ENCODE measurements at regions not wholly inside any gene's neighbourhood (a gene's known extent, or its start where the extent isn't known, plus 50 kb on each side); places are given as distances from the start of the nearest gene placed in this dataset.
"Not testable (repeated sequence)": the region's sequence is repeated elsewhere in the genome, so short reads cannot be mapped to it uniquely, and the experiment has no call there.

GRCh38 chr9:2270565-2270964 is 255.4 kb downstream of the SMARCA2 start:
- Histone ChIP-seq H3K79me2 (ENCODE audit: low read length) (no peaks in the 10 kb centered on the region), H2AFZ (ENCODE audit: low read depth, low read length) (peak overlapping the region; percentile 81), H3K4me3 (ENCODE audit: low read length) (peak overlapping the region; percentile 25; the same call in 1 of the 2 replicates), H3K9ac (ENCODE audit: low read length) (peak overlapping the region; percentile 10; the same call in 1 of the 2 replicates), H3K4me1 (ENCODE audit: low read length) (peaks cover 28% of the 10 kb centered on the region), H4K20me1 (ENCODE audit: insufficient read depth, low read length) (no peaks in the 10 kb centered on the region), H3K9me3 (ENCODE audit: insufficient read depth, low read length) (no peaks in the 10 kb centered on the region), H3K36me3 (replicated peaks; ENCODE audit: low read depth, low read length) (no peaks in the 10 kb centered on the region), H3K27ac (ENCODE audit: low read length) (peak overlapping the region; percentile 75), H3K27me3 (ENCODE audit: low read depth, low read length) (no peaks in the 10 kb centered on the region), H3K4me2 (ENCODE audit: low read length) (peak overlapping the region; percentile 55)
- no peak for TF ChIP-seq EZH2phosphoT487 (IDR thresholded peaks at IDR 0.05; ENCODE audit: low read depth)

- Histone ChIP-seq H3K9ac (ENCODE audit: low read length) (no peak overlapping the region), H3K4me3 (ENCODE audit: low read length) (peak overlapping the region; percentile 25), H3K4me2 (ENCODE audit: low read length) (peak overlapping the region; percentile 55)
Measured at GRCh38 chr9:2271426-2271825, 256.3 kb downstream of the SMARCA2 start.

GRCh38 chr9:2274762-2275161 is 259.6 kb downstream of the SMARCA2 start:
- no peaks in the 10 kb centered on the region for H3K79me2 ChIP-seq (ENCODE audit: low read length)
- no peaks in the 10 kb centered on the region for H4K20me1 ChIP-seq (ENCODE audit: insufficient read depth, low read length)
- H3K9ac ChIP-seq (ENCODE audit: low read length), result no peak overlapping the region
- peaks cover 23% of the 10 kb centered on the region for H3K4me1 ChIP-seq (ENCODE audit: low read length)
- no peak overlapping the region for H3K4me3 ChIP-seq (ENCODE audit: low read length)
- no peak overlapping the region for H3K27ac ChIP-seq (ENCODE audit: low read length)
- no peaks in the 10 kb centered on the region for H3K36me3 ChIP-seq (replicated peaks; ENCODE audit: low read depth, low read length)
- TF ChIP-seq, protein P1, sequence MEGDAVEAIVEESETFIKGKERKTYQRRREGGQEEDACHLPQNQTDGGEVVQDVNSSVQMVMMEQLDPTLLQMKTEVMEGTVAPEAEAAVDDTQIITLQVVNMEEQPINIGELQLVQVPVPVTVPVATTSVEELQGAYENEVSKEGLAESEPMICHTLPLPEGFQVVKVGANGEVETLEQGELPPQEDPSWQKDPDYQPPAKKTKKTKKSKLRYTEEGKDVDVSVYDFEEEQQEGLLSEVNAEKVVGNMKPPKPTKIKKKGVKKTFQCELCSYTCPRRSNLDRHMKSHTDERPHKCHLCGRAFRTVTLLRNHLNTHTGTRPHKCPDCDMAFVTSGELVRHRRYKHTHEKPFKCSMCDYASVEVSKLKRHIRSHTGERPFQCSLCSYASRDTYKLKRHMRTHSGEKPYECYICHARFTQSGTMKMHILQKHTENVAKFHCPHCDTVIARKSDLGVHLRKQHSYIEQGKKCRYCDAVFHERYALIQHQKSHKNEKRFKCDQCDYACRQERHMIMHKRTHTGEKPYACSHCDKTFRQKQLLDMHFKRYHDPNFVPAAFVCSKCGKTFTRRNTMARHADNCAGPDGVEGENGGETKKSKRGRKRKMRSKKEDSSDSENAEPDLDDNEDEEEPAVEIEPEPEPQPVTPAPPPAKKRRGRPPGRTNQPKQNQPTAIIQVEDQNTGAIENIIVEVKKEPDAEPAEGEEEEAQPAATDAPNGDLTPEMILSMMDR (IDR thresholded peaks at IDR 0.05; ENCODE audit: low read depth, low read length), result no peak
- TF ChIP-seq EZH2phosphoT487 (IDR thresholded peaks at IDR 0.05; ENCODE audit: low read depth), result no peak
- H3K4me2 ChIP-seq (ENCODE audit: low read length), result no peak overlapping the region
- no peaks in the 10 kb centered on the region for H3K9me3 ChIP-seq (ENCODE audit: insufficient read depth, low read length)
- no peak overlapping the region for H2AFZ ChIP-seq (ENCODE audit: low read depth, low read length)
- no peaks in the 10 kb centered on the region for H3K27me3 ChIP-seq (ENCODE audit: low read depth, low read length)

More at GRCh38 chr9:2271426-2271825, 256.3 kb downstream of the SMARCA2 start:
- no peak for TF ChIP-seq EZH2phosphoT487 (IDR thresholded peaks at IDR 0.05; ENCODE audit: low read depth)
- TF ChIP-seq, protein P1 (IDR thresholded peaks at IDR 0.05; ENCODE audit: low read depth, low read length), result no peak
- Histone ChIP-seq H3K9me3 (ENCODE audit: insufficient read depth, low read length) (no peaks in the 10 kb centered on the region), H3K79me2 (ENCODE audit: low read length) (no peaks in the 10 kb centered on the region), H3K27ac (ENCODE audit: low read length) (peak overlapping the region; percentile 75), H3K4me1 (ENCODE audit: low read length) (peaks cover 28% of the 10 kb centered on the region), H3K36me3 (replicated peaks; ENCODE audit: low read depth, low read length) (no peaks in the 10 kb centered on the region), H3K27me3 (ENCODE audit: low read depth, low read length) (no peaks in the 10 kb centered on the region), H2AFZ (ENCODE audit: low read depth, low read length) (peak overlapping the region; percentile 81; the same call in 1 of the 2 replicates), H4K20me1 (ENCODE audit: insufficient read depth, low read length) (no peaks in the 10 kb centered on the region)

DNA sequence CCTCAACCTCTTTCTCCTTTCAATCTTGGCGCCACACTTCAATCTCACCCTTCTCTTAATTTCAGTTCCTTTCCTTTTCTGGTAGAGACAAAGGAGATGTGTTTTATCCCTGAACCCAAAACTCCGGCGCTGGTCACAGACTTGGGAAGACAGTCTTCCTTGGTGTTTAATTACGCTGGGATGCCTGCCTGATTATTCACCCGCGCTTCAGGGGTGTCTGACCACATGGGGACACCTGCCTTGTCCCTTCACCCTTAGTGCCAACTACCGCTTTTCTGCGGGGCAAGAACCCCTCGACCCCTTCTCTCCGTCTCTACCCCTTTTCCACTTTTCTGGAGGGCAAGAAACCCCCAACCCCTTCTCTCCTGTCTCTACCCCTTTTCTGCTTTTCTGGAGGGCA is 261.1 kb downstream of the SMARCA2 start:
- Histone ChIP-seq H3K27ac (ENCODE audit: low read length) (no peak overlapping the region), H4K20me1 (ENCODE audit: insufficient read depth, low read length) (no peaks in the 10 kb centered on the region), H3K4me3 (ENCODE audit: low read length) (no peak overlapping the region), H3K9ac (ENCODE audit: low read length) (no peak overlapping the region), H3K4me1 (ENCODE audit: low read length) (peaks cover 7% of the 10 kb centered on the region), H3K36me3 (replicated peaks; ENCODE audit: low read depth, low read length) (no peaks in the 10 kb centered on the region), H3K27me3 (ENCODE audit: low read depth, low read length) (no peaks in the 10 kb centered on the region), H2AFZ (ENCODE audit: low read depth, low read length) (no peak overlapping the region), H3K9me3 (ENCODE audit: insufficient read depth, low read length) (no peaks in the 10 kb centered on the region), H3K79me2 (ENCODE audit: low read length) (no peaks in the 10 kb centered on the region), H3K4me2 (ENCODE audit: low read length) (no peak overlapping the region)
- no peak for TF ChIP-seq EZH2phosphoT487 (IDR thresholded peaks at IDR 0.05; ENCODE audit: low read depth)
- TF ChIP-seq, protein P1 (IDR thresholded peaks at IDR 0.05; ENCODE audit: low read depth, low read length), result no peak

DNA sequence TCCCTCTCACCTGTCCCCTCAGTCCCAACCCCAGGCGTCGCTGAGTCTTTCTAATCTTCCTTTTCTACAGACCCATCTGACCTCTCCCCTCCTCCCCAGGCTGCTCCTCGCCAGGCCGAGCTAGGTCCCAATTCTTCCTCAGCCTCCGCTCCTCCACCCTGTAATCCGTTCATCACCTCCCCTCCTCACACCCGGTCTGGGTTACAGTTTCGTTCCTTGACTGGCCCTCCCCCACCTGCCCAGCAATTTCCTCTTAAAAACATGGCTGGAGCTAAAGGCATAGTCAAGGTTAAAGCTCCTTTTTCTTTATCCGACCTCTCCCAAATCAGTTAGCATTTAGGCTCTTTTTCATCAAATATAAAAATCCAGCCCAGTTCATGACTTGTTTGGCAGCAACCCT is 262.0 kb downstream of the SMARCA2 start:
- H3K36me3 ChIP-seq (replicated peaks; ENCODE audit: low read depth, low read length); H3K9ac ChIP-seq (ENCODE audit: low read length); H3K4me1 ChIP-seq (ENCODE audit: low read length); H3K9me3 ChIP-seq (ENCODE audit: insufficient read depth, low read length); H3K4me3 ChIP-seq (ENCODE audit: low read length); H3K27me3 ChIP-seq (ENCODE audit: low read depth, low read length); H3K27ac ChIP-seq (ENCODE audit: low read length); H3K4me2 ChIP-seq (ENCODE audit: low read length); H3K79me2 ChIP-seq (ENCODE audit: low read length); H4K20me1 ChIP-seq (ENCODE audit: insufficient read depth, low read length); H2AFZ ChIP-seq (ENCODE audit: low read depth, low read length): not testable (repeated sequence)

DNA sequence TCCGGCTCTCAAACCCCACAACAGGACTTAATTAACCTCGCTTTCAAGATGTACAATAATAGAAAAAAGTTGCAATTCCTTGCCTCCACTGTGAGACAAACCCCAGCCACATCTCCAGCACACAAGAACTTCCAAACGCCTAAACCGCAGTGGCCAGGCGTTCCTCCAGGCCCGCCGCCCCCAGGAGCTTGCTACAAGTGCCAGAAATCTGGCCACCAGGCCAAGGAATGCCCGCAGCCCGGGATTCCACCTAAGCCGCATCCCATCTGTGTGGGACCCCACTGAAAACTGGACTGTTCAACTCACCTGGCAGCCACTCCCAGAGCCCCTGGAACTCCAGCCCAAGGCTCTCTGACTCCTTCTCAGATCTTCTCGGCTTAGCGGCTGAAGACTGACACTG is 262.5 kb downstream of the SMARCA2 start:
- H2AFZ ChIP-seq (ENCODE audit: low read depth, low read length); H3K4me2 ChIP-seq (ENCODE audit: low read length); H3K36me3 ChIP-seq (replicated peaks; ENCODE audit: low read depth, low read length); H3K4me1 ChIP-seq (ENCODE audit: low read length); H3K27ac ChIP-seq (ENCODE audit: low read length); H3K27me3 ChIP-seq (ENCODE audit: low read depth, low read length); H3K79me2 ChIP-seq (ENCODE audit: low read length); H3K9me3 ChIP-seq (ENCODE audit: insufficient read depth, low read length); H3K4me3 ChIP-seq (ENCODE audit: low read length); H4K20me1 ChIP-seq (ENCODE audit: insufficient read depth, low read length); H3K9ac ChIP-seq (ENCODE audit: low read length): not testable (repeated sequence)

DNA sequence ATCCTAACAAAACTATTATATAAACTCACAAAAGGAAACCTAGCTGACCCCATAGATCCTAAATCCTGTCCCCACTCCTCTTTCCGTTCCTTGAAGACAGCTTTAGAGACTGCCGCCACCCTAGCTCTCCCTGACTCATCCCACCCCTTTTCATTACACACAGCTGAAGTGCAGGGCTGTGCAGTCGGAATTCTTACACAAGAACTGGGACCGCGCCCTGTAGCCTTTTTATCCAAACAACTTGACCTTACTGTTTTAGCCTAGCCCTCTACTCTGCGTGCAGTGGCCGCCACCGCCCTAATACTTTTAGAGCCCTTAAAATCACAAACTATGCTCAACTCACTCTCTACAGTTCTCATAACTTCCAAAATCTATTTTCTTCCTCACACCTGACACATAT is 264.0 kb downstream of the SMARCA2 start:
- not testable (repeated sequence) for H3K9me3 ChIP-seq (ENCODE audit: insufficient read depth, low read length); H3K27ac ChIP-seq (ENCODE audit: low read length); H3K4me1 ChIP-seq (ENCODE audit: low read length); H4K20me1 ChIP-seq (ENCODE audit: insufficient read depth, low read length); H2AFZ ChIP-seq (ENCODE audit: low read depth, low read length); H3K79me2 ChIP-seq (ENCODE audit: low read length); H3K4me2 ChIP-seq (ENCODE audit: low read length); H3K27me3 ChIP-seq (ENCODE audit: low read depth, low read length); H3K36me3 ChIP-seq (replicated peaks; ENCODE audit: low read depth, low read length); H3K9ac ChIP-seq (ENCODE audit: low read length); H3K4me3 ChIP-seq (ENCODE audit: low read length)

All from OCI-LY3 (cell line).